Pancreas (tissue), 10 donors: ENCODE measurements at regions not wholly inside any gene's neighbourhood (a gene's known extent, or its start where the extent isn't known, plus 50 kb on each side); places are given as distances from the start of the nearest gene placed in this dataset.

Experiments used
- ATAC-seq, 4 donors: fragments of 200-7000 bp; cut with Tn5 transposase; one replicate each; pipeline versions ENCODE4 v1.8.0 to v1.9.1; 2020; ENCODE audit warnings: mild to moderate bottlenecking in 4 of 4, moderate library complexity in 4 of 4
- DNase-seq, 6 donors: peaks; one replicate each; pipeline ENCODE4 v3.0.0-alpha.2; 2020
- FAIRE-seq: peaks from 2 replicates; lab custom pipeline; 2012; peaks lifted over from hg19 to GRCh38; lab: Jason Lieb, UNC
- H3K27ac ChIP-seq, 4 donors: fragments of 200-600 bp; sonication (generic); 1 replicate in 3 of 4; 2 replicates in 1 of 4; pipeline versions ENCODE4 v1.5.0 to v1.8.0; 2020
- H3K27me3 ChIP-seq, 4 donors: fragments of 200-600 bp; one replicate each; pipeline ENCODE4 v1.8.0; 2021
- H3K36me3 ChIP-seq, 3 donors: fragments of 200-600 bp; sonication (generic) in 1 of 3; one replicate each; pipeline versions ENCODE4 v1.5.0 to v1.8.0; 2020 to 2021
- H3K4me1 ChIP-seq, 3 donors: fragments of 200-600 bp; one replicate each; pipeline ENCODE4 v1.8.0; 2021
- H3K4me3 ChIP-seq, 4 donors: fragments of 200-600 bp; sonication (generic) in 2 of 4; one replicate each; pipeline versions ENCODE4 v1.5.0 to v1.8.0; 2020 to 2021
- H3K9me3 ChIP-seq, 4 donors: fragments of 200-600 bp; one replicate each; pipeline ENCODE4 v1.8.0; 2021
- CTCF ChIP-seq, 4 donors: fragments of 200-600 bp; sonication (generic) in 3 of 4; IDR thresholded peaks; one replicate each; pipeline versions ENCODE4 v1.5.0 to v1.8.0; 2021; ENCODE audit warnings: antibody characterized with exemption in 4 of 4
- WGBS, 2 donors: extraction: QIAGEN DNeasy Blood & Tissue Kit; methylation state at CpG; one replicate each; pipeline ENCODE4 v1.1.7; 2013; 5-methylcytosine and 5-hydroxymethylcytosine counted together
- intact Hi-C, 3 donors: fragments of 100-400 bp; cut with DNase I; formaldehyde crosslinking; loops; one replicate each; pipeline versions ENCODE4 v1.11.1 to v1.14.2; 2022
- donor health status: healthy with polysubstance abuse.
- donor health status: DM: no; HTN: no; CAD: no; lungs with moderate emphysema.
- donor health status: DM: no; HTN: no; CAD: no.
- donor health status: control.
- donor health status: control.
- donor health status: Bipolar disorder and iron deficiency.
- donor health status: DM: yes; HTN: yes; CAD: no.
- donor health status: DM: no; HTN: no; CAD: no.
- donor health status: DM: no; HTN: no; CAD: no.
- donor health status: DM: yes; HTN: yes; CAD: no.

- H3K9me3 ChIP-seq: no peaks in the 10 kb centered on the region
- intact Hi-C loops: no loop called here
- peaks cover 0 to 3% (median 0%) of the 10 kb centered on the region in 4 donors for H3K27me3 ChIP-seq
- TF ChIP-seq CTCF (IDR thresholded peaks at IDR 0.05): no peak
- DNase-seq: no peak
- no peak for FAIRE-seq
- H3K4me3 ChIP-seq: no peak overlapping the region
- no peaks in the 10 kb centered on the region for H3K4me1 ChIP-seq
- no peaks in the 10 kb centered on the region for H3K36me3 ChIP-seq
- WGBS, 2 donors: 0 to 25% methylated on average over 1 of the region's 1 CpG
- no peak for ATAC-seq
- no peak overlapping the region for H3K27ac ChIP-seq
Measured at GRCh38 chr5:106690585-106690984, 980.2 kb downstream of the EFNA5 start.

- intact Hi-C loops: no loop called here
- no peak overlapping the region for H3K27ac ChIP-seq
- H3K4me1 ChIP-seq: peaks cover 0 to 5% (median 0%) of the 10 kb centered on the region in 3 donors
- WGBS, 2 donors: 42 to 63% methylated on average over 1 of the region's 1 CpG
- no peak overlapping the region for H3K4me3 ChIP-seq
- no peaks in the 10 kb centered on the region for H3K9me3 ChIP-seq
- H3K27me3 ChIP-seq: no peaks in the 10 kb centered on the region
- DNase-seq (no peak), ATAC-seq (no peak), FAIRE-seq (no peak)
- H3K36me3 ChIP-seq: no peaks in the 10 kb centered on the region
- TF ChIP-seq CTCF (IDR thresholded peaks at IDR 0.05): no peak
Measured at GRCh38 chr5:106680330-106680729, 990.4 kb downstream of the EFNA5 start.

GRCh38 chr5:106677057-106677456 is 993.7 kb downstream of the EFNA5 start:
- TF ChIP-seq CTCF (IDR thresholded peaks at IDR 0.05): no peak
- no peaks in the 10 kb centered on the region for H3K36me3 ChIP-seq
- intact Hi-C loops: no loop called here
- FAIRE-seq: no peak
- H3K27me3 ChIP-seq: no peaks in the 10 kb centered on the region
- ATAC-seq: no peak
- no peak for DNase-seq
- no peak overlapping the region for H3K27ac ChIP-seq
- peaks cover 0 to 5% (median 0%) of the 10 kb centered on the region in 3 donors for H3K4me1 ChIP-seq
- H3K9me3 ChIP-seq: no peaks in the 10 kb centered on the region
- no peak overlapping the region for H3K4me3 ChIP-seq
- 95 to 97% methylated on average over 1 of the region's 1 CpG for WGBS, 2 donors

GRCh38 chr5:106675687-106676086 is 995.0 kb downstream of the EFNA5 start:
- Histone ChIP-seq H3K36me3 (no peaks in the 10 kb centered on the region), H3K4me3 (no peak overlapping the region), H3K4me1 (peaks cover 0 to 5% (median 0%) of the 10 kb centered on the region in 3 donors), H3K9me3 (no peaks in the 10 kb centered on the region), H3K27ac (no peak overlapping the region), H3K27me3 (no peaks in the 10 kb centered on the region)
- ATAC-seq: no peak
- 3 to 5% methylated on average over 1 of the region's 1 CpG for WGBS, 2 donors
- no peak for DNase-seq
- TF ChIP-seq CTCF (IDR thresholded peaks at IDR 0.05): no peak
- intact Hi-C loops: no loop called here
- FAIRE-seq: no peak

GRCh38 chr5:106673941-106674340 is 996.8 kb downstream of the EFNA5 start:
- H3K4me3 ChIP-seq: no peak overlapping the region
- no peaks in the 10 kb centered on the region for H3K9me3 ChIP-seq
- ATAC-seq (no peak), DNase-seq (no peak), FAIRE-seq (no peak)
- no peak overlapping the region for H3K27ac ChIP-seq
- H3K27me3 ChIP-seq: no peaks in the 10 kb centered on the region
- TF ChIP-seq CTCF (IDR thresholded peaks at IDR 0.05): no peak
- H3K36me3 ChIP-seq: no peaks in the 10 kb centered on the region
- H3K4me1 ChIP-seq: peaks cover 0 to 5% (median 0%) of the 10 kb centered on the region in 3 donors
- 92% methylated on average over 1 of the region's 1 CpG for WGBS, 2 donors
- intact Hi-C loops: no loop called here
